ENCODE measurements at regions not wholly inside any gene's neighbourhood (a gene's known extent, or its start where the extent isn't known, plus 50 kb on each side); places are given as distances from the start of the nearest gene placed in this dataset.

GRCh38 chr2:870426-870825 lies 80.2 kb upstream of the SNTG2 start:
- no peak for TF ChIP-seq CTCF (conservative IDR thresholded peaks at IDR 0.05)
- no peak for TF ChIP-seq ZFX (IDR thresholded peaks at IDR 0.05)
